ENCODE measurements at regions not wholly inside any gene's neighbourhood (a gene's known extent, or its start where the extent isn't known, plus 50 kb on each side); places are given as distances from the start of the nearest gene placed in this dataset.

DNA sequence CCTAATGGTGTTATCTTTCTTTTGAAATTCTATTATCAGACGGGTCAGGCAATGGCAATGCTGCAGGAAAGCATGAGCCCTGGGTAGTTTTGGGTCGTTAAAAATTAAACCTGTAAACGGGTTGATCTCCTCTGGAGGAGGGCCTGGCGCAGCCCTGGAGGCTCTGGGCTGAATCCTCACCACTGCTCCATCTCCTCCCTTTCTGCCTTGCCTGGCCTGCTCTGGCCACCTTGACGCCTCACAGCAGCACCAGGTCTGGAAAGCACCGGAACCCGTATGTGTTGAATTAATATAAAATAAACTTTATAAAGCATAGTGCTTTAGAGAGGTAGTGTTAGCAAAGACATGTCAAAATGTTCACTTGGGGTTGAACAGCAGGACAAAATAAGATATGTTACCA lies 316.1 kb downstream of the LNPK start:
- TF ChIP-seq SUZ12 (IDR thresholded peaks at IDR 0.05) = no peak
- TF ChIP-seq FOXA1 (IDR thresholded peaks at IDR 0.05) = no peak
- no peak for TF ChIP-seq NFRKB (IDR thresholded peaks at IDR 0.05)
- TF ChIP-seq SP1 (IDR thresholded peaks at IDR 0.05) = no peak
- no peak for TF ChIP-seq ZNF384 (IDR thresholded peaks at IDR 0.05)
- no peak for TF ChIP-seq FOXM1 (IDR thresholded peaks at IDR 0.05; ENCODE audit: borderline replicate concordance)
- no peak for TF ChIP-seq BHLHE40 (IDR thresholded peaks at IDR 0.05; ENCODE audit: borderline replicate concordance)
- no peak for TF ChIP-seq LEF1 (IDR thresholded peaks at IDR 0.05; ENCODE audit: borderline replicate concordance)
- TF ChIP-seq HDGF (IDR thresholded peaks at IDR 0.05; ENCODE audit: borderline replicate concordance) = no peak
- TF ChIP-seq ARNT (IDR thresholded peaks at IDR 0.05) = no peak
- no peak for TF ChIP-seq ELF4 (IDR thresholded peaks at IDR 0.05)
